Liver (tissue), 8 donors: ENCODE measurements at regions not wholly inside any gene's neighbourhood (a gene's known extent, or its start where the extent isn't known, plus 50 kb on each side); places are given as distances from the start of the nearest gene placed in this dataset.

ENCODE experiments used
- DNase-seq: peaks from one replicate; pipeline ENCODE4 v3.0.0-alpha.2; 2017; ENCODE audit warnings: low spot score
- H3K27ac ChIP-seq, 2 donors: one replicate each; pipeline ENCODE4 v1.7.0; 2013; ENCODE audit warnings: inconsistent platforms in 2 of 2, low read length in 2 of 2, control low read depth in 1 of 2, low read depth in 1 of 2, mild to moderate bottlenecking in 1 of 2
- H3K27me3 ChIP-seq, 4 donors: one replicate each; pipeline versions ENCODE4 v1.6.1 to v1.7.0; 2013; ENCODE audit warnings: low read length in 3 of 4, inconsistent platforms in 1 of 4, mild to moderate bottlenecking in 1 of 4, moderate library complexity in 1 of 4; ENCODE audit not compliant: control insufficient read depth in 4 of 4, insufficient read depth in 4 of 4
- H3K36me3 ChIP-seq, 4 donors: one replicate each; pipeline versions ENCODE4 v1.6.1 to v1.7.0; 2013; ENCODE audit warnings: low read length in 3 of 4, mild to moderate bottlenecking in 3 of 4, low read depth in 1 of 4, moderate library complexity in 1 of 4; ENCODE audit not compliant: control insufficient read depth in 4 of 4, insufficient read depth in 3 of 4
- H3K4me1 ChIP-seq, 4 donors: one replicate each; pipeline versions ENCODE4 v1.6.1 to v1.7.0; 2013; ENCODE audit warnings: low read length in 3 of 4, mild to moderate bottlenecking in 3 of 4, moderate library complexity in 1 of 4; ENCODE audit not compliant: control insufficient read depth in 4 of 4, insufficient read depth in 4 of 4
- H3K4me3 ChIP-seq, 3 donors: one replicate each; pipeline versions ENCODE4 v1.6.1 to v1.7.0; 2013; ENCODE audit warnings: low read length in 3 of 3, control low read depth in 1 of 3, low read depth in 1 of 3, mild to moderate bottlenecking in 1 of 3
- H3K9ac ChIP-seq, 2 donors: one replicate each; pipeline ENCODE4 v1.7.0; 2013; ENCODE audit warnings: low read length in 2 of 2, mild to moderate bottlenecking in 2 of 2, moderate library complexity in 2 of 2, control low read depth in 1 of 2, low read depth in 1 of 2
- H3K9me3 ChIP-seq, 4 donors: one replicate each; pipeline versions ENCODE4 v1.6.1 to v1.7.0; 2013; ENCODE audit warnings: low read length in 3 of 4; ENCODE audit not compliant: control insufficient read depth in 4 of 4
- ATF3 ChIP-seq: IDR thresholded peaks from 2 replicates; pipeline ENCODE4 v1.6.1; 2016; ENCODE audit warnings: antibody characterized with exemption
- CTCF ChIP-seq: fragments of 150-350 bp; IDR thresholded peaks from 2 replicates; pipeline ENCODE4 v1.5.1; 2017; ENCODE audit warnings: improper control_type of control experiment, low read depth, low read length; ENCODE audit not compliant: missing input control
- EGR1 ChIP-seq, 2 donors: IDR thresholded peaks; 2 replicates each; pipeline ENCODE4 v1.6.1; 2016 to 2018; ENCODE audit warnings: antibody characterized with exemption in 2 of 2, low read depth in 2 of 2
- FOXA1 ChIP-seq: IDR thresholded peaks from 2 replicates; pipeline ENCODE4 v1.6.1; 2016; ENCODE audit warnings: antibody characterized with exemption
- FOXA2 ChIP-seq: IDR thresholded peaks from 2 replicates; pipeline ENCODE4 v1.6.1; 2016; ENCODE audit warnings: antibody characterized with exemption
- GABPA ChIP-seq, 2 donors: IDR thresholded peaks in 1 of 2; conservative IDR thresholded peaks in 1 of 2; 2 replicates each; pipeline ENCODE4 v1.6.1; 2016; ENCODE audit warnings: antibody characterized with exemption in 2 of 2, mild to moderate bottlenecking in 1 of 2, moderate library complexity in 1 of 2
- HNF4A ChIP-seq, 2 donors: conservative IDR thresholded peaks; 2 replicates each; pipeline ENCODE4 v1.6.1; 2016; ENCODE audit warnings: antibody characterized with exemption in 2 of 2, mild to moderate bottlenecking in 2 of 2
- HNF4G ChIP-seq: IDR thresholded peaks from 2 replicates; pipeline ENCODE4 v1.6.1; 2016; ENCODE audit warnings: antibody characterized with exemption
- JUND ChIP-seq, 2 donors: IDR thresholded peaks; 2 replicates each; pipeline ENCODE4 v1.6.1; 2016; ENCODE audit warnings: antibody characterized with exemption in 2 of 2
- MAX ChIP-seq: IDR thresholded peaks from 2 replicates; pipeline ENCODE4 v1.6.1; 2016; ENCODE audit warnings: antibody characterized with exemption
- NR2F2 ChIP-seq: IDR thresholded peaks from 2 replicates; pipeline ENCODE4 v1.6.1; 2016; ENCODE audit warnings: antibody characterized with exemption
- RAD21 ChIP-seq, 2 donors: IDR thresholded peaks; 2 replicates each; pipeline ENCODE4 v1.6.1; 2016; ENCODE audit warnings: antibody characterized with exemption in 2 of 2, mild to moderate bottlenecking in 2 of 2
- REST ChIP-seq: IDR thresholded peaks from 2 replicates; pipeline ENCODE4 v1.6.1; 2016; ENCODE audit warnings: antibody characterized with exemption, mild to moderate bottlenecking
- RXRA ChIP-seq, 2 donors: IDR thresholded peaks; 2 replicates each; pipeline ENCODE4 v1.6.1; 2017 to 2018; ENCODE audit warnings: antibody characterized with exemption in 2 of 2, mild to moderate bottlenecking in 1 of 2
- SP1 ChIP-seq: IDR thresholded peaks from 2 replicates; pipeline ENCODE4 v1.6.1; 2018; ENCODE audit warnings: antibody characterized with exemption, mild to moderate bottlenecking
- TAF1 ChIP-seq: conservative IDR thresholded peaks from 2 replicates; pipeline ENCODE4 v1.6.1; 2016; ENCODE audit warnings: antibody characterized with exemption, mild to moderate bottlenecking
- YY1 ChIP-seq: IDR thresholded peaks from 2 replicates; pipeline ENCODE4 v1.6.1; 2016; ENCODE audit warnings: antibody characterized with exemption, mild to moderate bottlenecking
- WGBS: extraction: QIAGEN DNeasy Blood & Tissue Kit; methylation state at CpG from one replicate; pipeline ENCODE4 v1.1.7; 2013; 5-methylcytosine and 5-hydroxymethylcytosine counted together
- donor health status: healthy.
- donor health status: healthy.
- donor health status: healthy.
- donor health status: healthy.
- donor health status: healthy.

GRCh38 chr18:51668607-51669006 lies 471.1 kb upstream of the MEX3C start:
- no peaks in the 10 kb centered on the region for H3K36me3 ChIP-seq
- no peak overlapping the region for H3K9ac ChIP-seq
- H3K9me3 ChIP-seq = no peaks in the 10 kb centered on the region
- WGBS = 51% methylated on average over 2 of the region's 2 CpGs
- no peaks in the 10 kb centered on the region for H3K4me1 ChIP-seq
- no peak for TF ChIP-seq JUND (IDR thresholded peaks at IDR 0.05)
- TF ChIP-seq HNF4G = no peak
- TF ChIP-seq EGR1 (IDR thresholded peaks at IDR 0.05; ENCODE audit: low read depth in 2 of 2) = no peak
- TF ChIP-seq GABPA (IDR thresholded peaks at IDR 0.05 in 1 of 2, conservative IDR thresholded peaks at IDR 0.05 in 1 of 2) = no peak
- no peak for TF ChIP-seq TAF1
- TF ChIP-seq SP1 = no peak
- no peak for TF ChIP-seq MAX
- TF ChIP-seq HNF4A (conservative IDR thresholded peaks at IDR 0.05) = no peak
- TF ChIP-seq REST = no peak
- TF ChIP-seq YY1 = no peak
- TF ChIP-seq ATF3 = no peak
- no peak for TF ChIP-seq FOXA2
- no peak for TF ChIP-seq RXRA (IDR thresholded peaks at IDR 0.05)
- TF ChIP-seq CTCF = no peak
- no peak for TF ChIP-seq NR2F2
- no peak for TF ChIP-seq RAD21 (IDR thresholded peaks at IDR 0.05)
- TF ChIP-seq FOXA1 = no peak
- H3K4me3 ChIP-seq = no peak overlapping the region
- peaks cover 0 to 3% (median 0%) of the 10 kb centered on the region in 4 donors for H3K27me3 ChIP-seq
- H3K27ac ChIP-seq = no peak overlapping the region
- DNase-seq = no peak

- no peak for DNase-seq
- no peak overlapping the region for H3K9ac ChIP-seq
- no peak overlapping the region for H3K27ac ChIP-seq
- no peaks in the 10 kb centered on the region for H3K4me1 ChIP-seq
- no peak overlapping the region for H3K4me3 ChIP-seq
- H3K36me3 ChIP-seq = no peaks in the 10 kb centered on the region
- peaks cover 0 to 3% (median 0%) of the 10 kb centered on the region in 4 donors for H3K27me3 ChIP-seq
- no peaks in the 10 kb centered on the region for H3K9me3 ChIP-seq
- 74% methylated on average over 7 of the region's 7 CpGs for WGBS
- no peak for TF ChIP-seq MAX
- TF ChIP-seq FOXA1 = no peak
- TF ChIP-seq CTCF = no peak
- no peak for TF ChIP-seq NR2F2
- no peak for TF ChIP-seq FOXA2
- no peak for TF ChIP-seq RXRA (IDR thresholded peaks at IDR 0.05)
- no peak for TF ChIP-seq EGR1 (IDR thresholded peaks at IDR 0.05; ENCODE audit: low read depth in 2 of 2)
- no peak for TF ChIP-seq REST
- no peak for TF ChIP-seq TAF1
- TF ChIP-seq ATF3 = no peak
- no peak for TF ChIP-seq GABPA (IDR thresholded peaks at IDR 0.05 in 1 of 2, conservative IDR thresholded peaks at IDR 0.05 in 1 of 2)
Measured at GRCh38 chr18:51686590-51686989, 489.1 kb upstream of the MEX3C start.
